Nephron progenitor cell (in vitro differentiated cells): ENCODE measurements at regions not wholly inside any gene's neighbourhood (a gene's known extent, or its start where the extent isn't known, plus 50 kb on each side); places are given as distances from the start of the nearest gene placed in this dataset.

Source experiments
- DNase-seq: peaks from one replicate; pipeline ENCODE4 v3.0.0; 2021
- H3K27ac Mint-ChIP-seq: 2 replicates; pipeline ENCODE4 v1.8.0; 2021; ENCODE audit warnings: mild to moderate bottlenecking, moderate library complexity, mixed read lengths
- H3K27me3 Mint-ChIP-seq: 2 replicates; pipeline ENCODE4 v1.8.0; 2021; ENCODE audit warnings: mild to moderate bottlenecking, low read depth, mixed read lengths; ENCODE audit not compliant: poor library complexity
- H3K36me3 Mint-ChIP-seq: 2 replicates; pipeline ENCODE4 v1.8.0; 2021; ENCODE audit warnings: low read depth, mixed read lengths
- H3K4me1 Mint-ChIP-seq: 2 replicates; pipeline ENCODE4 v1.8.0; 2021; ENCODE audit warnings: mixed read lengths
- H3K4me3 Mint-ChIP-seq: 2 replicates; pipeline ENCODE4 v1.8.0; 2021; ENCODE audit warnings: mild to moderate bottlenecking, moderate library complexity, mixed read lengths
- H3K9me3 Mint-ChIP-seq: 2 replicates; pipeline ENCODE4 v1.8.0; 2021; ENCODE audit warnings: mild to moderate bottlenecking, moderate library complexity, mixed read lengths
- CTCF ChIP-seq: fragments of 200-600 bp; sonication (generic); IDR thresholded peaks from 2 replicates; pipeline ENCODE4 v1.5.0; 2021; ENCODE audit warnings: antibody characterized with exemption

- TF ChIP-seq CTCF: no peak
- Mint-ChIP-seq H3K4me1 (no peaks in the 10 kb centered on the region), H3K27ac (no peak overlapping the region), H3K36me3 (no peaks in the 10 kb centered on the region), H3K27me3 (peaks cover 14% of the 10 kb centered on the region), H3K9me3 (no peaks in the 10 kb centered on the region), H3K4me3 (no peak overlapping the region)
- DNase-seq: no peak
These were observed 98.0 kb upstream of the SLC44A3 start for GRCh38 chr1:94722181-94722580.

GRCh38 chr1:94721240-94721639, 98.9 kb upstream of the SLC44A3 start:
- H3K27me3 Mint-ChIP-seq: peaks cover 17% of the 10 kb centered on the region
- H3K4me1 Mint-ChIP-seq: no peaks in the 10 kb centered on the region
- DNase-seq: no peak
- no peak overlapping the region for H3K4me3 Mint-ChIP-seq
- no peak for TF ChIP-seq CTCF
- H3K27ac Mint-ChIP-seq: no peak overlapping the region
- no peaks in the 10 kb centered on the region for H3K9me3 Mint-ChIP-seq
- no peaks in the 10 kb centered on the region for H3K36me3 Mint-ChIP-seq

GRCh38 chr1:94719926-94720793, 100.0 kb upstream of the SLC44A3 start:
- TF ChIP-seq CTCF: no peak
- Mint-ChIP-seq H3K27me3 (peaks cover 14% of the 10 kb centered on the region), H3K36me3 (no peaks in the 10 kb centered on the region), H3K4me3 (no peak overlapping the region), H3K4me1 (no peaks in the 10 kb centered on the region), H3K9me3 (no peaks in the 10 kb centered on the region), H3K27ac (no peak overlapping the region)
- no peak for DNase-seq

- no peak for TF ChIP-seq CTCF
- Mint-ChIP-seq H3K9me3 (no peaks in the 10 kb centered on the region), H3K27ac (no peak overlapping the region), H3K4me1 (peaks cover 11% of the 10 kb centered on the region), H3K4me3 (no peak overlapping the region), H3K27me3 (peaks cover 12% of the 10 kb centered on the region), H3K36me3 (no peaks in the 10 kb centered on the region)
- DNase-seq: no peak
These were observed 103.2 kb upstream of the SLC44A3 start for GRCh38 chr1:94716965-94717364.

- Mint-ChIP-seq H3K27ac (no peak overlapping the region), H3K36me3 (no peaks in the 10 kb centered on the region), H3K4me3 (no peak overlapping the region), H3K27me3 (peaks cover 9% of the 10 kb centered on the region), H3K4me1 (peaks cover 20% of the 10 kb centered on the region), H3K9me3 (no peaks in the 10 kb centered on the region)
- TF ChIP-seq CTCF: no peak
- DNase-seq: no peak
These were observed 104.8 kb upstream of the SLC44A3 start for GRCh38 chr1:94715321-94715720.

GRCh38 chr1:94714552-94714951, 105.6 kb upstream of the SLC44A3 start:
- DNase-seq: no peak
- no peaks in the 10 kb centered on the region for H3K9me3 Mint-ChIP-seq
- TF ChIP-seq CTCF: no peak
- peaks cover 9% of the 10 kb centered on the region for H3K27me3 Mint-ChIP-seq
- no peaks in the 10 kb centered on the region for H3K36me3 Mint-ChIP-seq
- H3K4me1 Mint-ChIP-seq: peaks cover 27% of the 10 kb centered on the region
- H3K4me3 Mint-ChIP-seq: no peak overlapping the region
- H3K27ac Mint-ChIP-seq: no peak overlapping the region
